Fibroblast of lung (primary cell): ENCODE measurements at regions not wholly inside any gene's neighbourhood (a gene's known extent, or its start where the extent isn't known, plus 50 kb on each side); places are given as distances from the start of the nearest gene placed in this dataset.

Source experiments
- DNase-seq, 2 donors: peaks; one replicate each; pipeline versions ENCODE4 v3.0.0 to v3.0.0-alpha.2; 2010; ENCODE audit warnings: low read depth in 2 of 2
- H2AFZ ChIP-seq: 2 replicates; pipeline ENCODE4 v1.5.1; 2012; ENCODE audit warnings: low read length, control low read depth, inconsistent platforms
- H3K27ac ChIP-seq: 2 replicates; pipeline ENCODE4 v1.5.1; 2011; ENCODE audit warnings: low read length, control low read depth; ENCODE audit not compliant: insufficient read depth
- H3K27me3 ChIP-seq: 2 replicates; pipeline ENCODE4 v1.5.1; 2011; ENCODE audit warnings: mild to moderate bottlenecking, low read length; ENCODE audit not compliant: control insufficient read depth, insufficient read depth
- H3K36me3 ChIP-seq: 2 replicates; pipeline ENCODE4 v1.5.1; 2011; ENCODE audit warnings: low read length; ENCODE audit not compliant: control insufficient read depth, insufficient read depth
- H3K4me1 ChIP-seq: 2 replicates; pipeline ENCODE4 v1.5.1; 2011; ENCODE audit warnings: low read length; ENCODE audit not compliant: control insufficient read depth, insufficient read depth; ENCODE audit errors: extremely low read depth
- H3K4me2 ChIP-seq: 2 replicates; pipeline ENCODE4 v1.5.1; 2011; ENCODE audit warnings: low read length, control low read depth; ENCODE audit not compliant: insufficient read depth; ENCODE audit errors: extremely low read depth
- H3K4me3 ChIP-seq, 4 experiments: fragments of 200-600 bp in 1 of 4; sonication (generic) in 1 of 4; replicated peaks in 1 of 4; 2 replicates each; pipeline ENCODE4 v1.5.1; 2011 to 2016; ENCODE audit warnings: low read length in 4 of 4, low read depth in 3 of 4, mild to moderate bottlenecking in 3 of 4, control low read depth in 2 of 4, inconsistent platforms in 1 of 4, mixed read lengths in 1 of 4; ENCODE audit not compliant: insufficient read depth in 1 of 4; ENCODE audit errors: control extremely low read depth in 1 of 4
- H3K79me2 ChIP-seq: 2 replicates; pipeline ENCODE4 v1.5.1; 2012; ENCODE audit warnings: mild to moderate bottlenecking, low read length, inconsistent platforms; ENCODE audit not compliant: control insufficient read depth, insufficient read depth
- H3K9ac ChIP-seq: 2 replicates; pipeline ENCODE4 v1.5.1; 2011; ENCODE audit warnings: mild to moderate bottlenecking, low read length, control low read depth; ENCODE audit not compliant: insufficient read depth
- H3K9me3 ChIP-seq: 2 replicates; pipeline ENCODE4 v1.5.1; 2012; ENCODE audit warnings: low read depth, low read length; ENCODE audit not compliant: control insufficient read depth, insufficient read depth
- H4K20me1 ChIP-seq: 2 replicates; pipeline ENCODE4 v1.5.1; 2011; ENCODE audit warnings: low read length; ENCODE audit not compliant: control insufficient read depth, insufficient read depth; ENCODE audit errors: extremely low read depth
- CTCF ChIP-seq, 2 donors: IDR thresholded peaks in 1 of 2; conservative IDR thresholded peaks in 1 of 2; 1 replicate in 1 of 2; 2 replicates in 1 of 2; pipeline ENCODE4 v1.5.1; 2011 to 2012; ENCODE audit warnings: low read length in 2 of 2, control low read depth in 1 of 2, inconsistent platforms in 1 of 2, low read depth in 1 of 2, mild to moderate bottlenecking in 1 of 2
- EZH2 ChIP-seq: IDR thresholded peaks from 2 replicates; pipeline ENCODE4 v1.5.1; 2012; ENCODE audit warnings: low read length, control low read depth, mild to moderate bottlenecking; ENCODE audit errors: missing control alignments

GRCh38 chr7:73948287-73948686 lies 79.7 kb upstream of the ELN start:
- Histone ChIP-seq H3K79me2 (no peaks in the 10 kb centered on the region), H3K4me3 (no peak overlapping the region), H4K20me1 (no peaks in the 10 kb centered on the region), H3K9ac (no peak overlapping the region), H2AFZ (no peak overlapping the region), H3K27me3 (no peaks in the 10 kb centered on the region), H3K27ac (no peak overlapping the region), H3K4me2 (no peak overlapping the region), H3K4me1 (no peaks in the 10 kb centered on the region), H3K9me3 (no peaks in the 10 kb centered on the region), H3K36me3 (no peaks in the 10 kb centered on the region)
- no peak for DNase-seq
- no peak for TF ChIP-seq EZH2
- no peak for TF ChIP-seq CTCF (conservative IDR thresholded peaks at IDR 0.05 in 1 of 2, IDR thresholded peaks at IDR 0.05 in 1 of 2; ENCODE audit: low read depth in 1 of 2, low read length in 2 of 2)

- no peak for DNase-seq
- H3K27me3 ChIP-seq, result no peaks in the 10 kb centered on the region
- H3K27ac ChIP-seq, result no peak overlapping the region
- no peaks in the 10 kb centered on the region for H4K20me1 ChIP-seq
- no peak overlapping the region for H2AFZ ChIP-seq
- no peaks in the 10 kb centered on the region for H3K79me2 ChIP-seq
- TF ChIP-seq EZH2 (no peak), CTCF (conservative IDR thresholded peaks at IDR 0.05 in 1 of 2, IDR thresholded peaks at IDR 0.05 in 1 of 2; ENCODE audit: low read depth in 1 of 2, low read length in 2 of 2) (no peak)
- H3K9ac ChIP-seq, result no peak overlapping the region
- no peak overlapping the region for H3K4me3 ChIP-seq
- H3K4me1 ChIP-seq, result no peaks in the 10 kb centered on the region
- no peak overlapping the region for H3K4me2 ChIP-seq
- H3K36me3 ChIP-seq, result no peaks in the 10 kb centered on the region
- H3K9me3 ChIP-seq, result no peaks in the 10 kb centered on the region
Observed at GRCh38 chr7:73952266-73952665, 75.7 kb upstream of the ELN start.

GRCh38 chr7:73954181-73954580 lies 73.8 kb upstream of the ELN start:
- Histone ChIP-seq H4K20me1 (no peaks in the 10 kb centered on the region), H3K36me3 (no peaks in the 10 kb centered on the region), H3K27me3 (no peaks in the 10 kb centered on the region), H3K79me2 (no peaks in the 10 kb centered on the region), H3K4me1 (no peaks in the 10 kb centered on the region), H2AFZ (no peak overlapping the region), H3K4me3 (no peak overlapping the region), H3K9ac (no peak overlapping the region), H3K27ac (no peak overlapping the region), H3K9me3 (no peaks in the 10 kb centered on the region), H3K4me2 (no peak overlapping the region)
- no peak for DNase-seq
- TF ChIP-seq EZH2, result no peak
- TF ChIP-seq CTCF (conservative IDR thresholded peaks at IDR 0.05 in 1 of 2, IDR thresholded peaks at IDR 0.05 in 1 of 2; ENCODE audit: low read depth in 1 of 2, low read length in 2 of 2), result no peak
